Colonic mucosa (tissue), 4 donors: ENCODE measurements at regions not wholly inside any gene's neighbourhood (a gene's known extent, or its start where the extent isn't known, plus 50 kb on each side); places are given as distances from the start of the nearest gene placed in this dataset.

ENCODE experiments used
- DNase-seq: peaks from one replicate; pipeline ENCODE4 v3.0.0-alpha.2; 2020
- H3K27ac ChIP-seq: fragments of 200-600 bp; one replicate; pipeline ENCODE4 v1.8.0; 2021
- H3K27me3 ChIP-seq: fragments of 200-600 bp; one replicate; pipeline ENCODE4 v1.8.0; 2021
- H3K36me3 ChIP-seq: fragments of 200-600 bp; one replicate; pipeline ENCODE4 v1.8.0; 2021
- H3K4me1 ChIP-seq: fragments of 200-600 bp; one replicate; pipeline ENCODE4 v1.8.0; 2021; ENCODE audit warnings: mild to moderate bottlenecking
- H3K4me3 ChIP-seq: fragments of 200-600 bp; one replicate; pipeline ENCODE4 v1.8.0; 2021
- H3K9ac ChIP-seq, 2 donors: one replicate each; pipeline ENCODE4 v1.7.0; 2013; ENCODE audit warnings: control low read depth in 2 of 2, low read depth in 2 of 2, low read length in 2 of 2
- H3K9me3 ChIP-seq: fragments of 200-600 bp; one replicate; pipeline ENCODE4 v1.8.0; 2021
- CTCF ChIP-seq: fragments of 200-600 bp; IDR thresholded peaks from one replicate; pipeline ENCODE4 v1.8.0; 2022; ENCODE audit warnings: antibody characterized with exemption, mild to moderate bottlenecking
- intact Hi-C: fragments of 100-400 bp; cut with DNase I; formaldehyde crosslinking; loops from one replicate; pipeline ENCODE4 v1.14.1; 2022
- donor health status: healthy.
- donor health status: DM: no; HTN: no; CAD: no.
- donor health status: DM: no; HTN: no; CAD: no.

- Histone ChIP-seq H3K9me3 (no peaks in the 10 kb centered on the region), H3K4me1 (no peaks in the 10 kb centered on the region), H3K36me3 (no peaks in the 10 kb centered on the region), H3K9ac (no peak overlapping the region), H3K27me3 (no peaks in the 10 kb centered on the region), H3K4me3 (no peak overlapping the region), H3K27ac (no peak overlapping the region)
- no peak for DNase-seq
- intact Hi-C loops: no loop called here
- TF ChIP-seq CTCF: no peak
Observed at GRCh38 chr7:86257894-86258293, 385.8 kb upstream of the GRM3 start.

- DNase-seq: no peak
- Histone ChIP-seq H3K27ac (no peak overlapping the region), H3K9ac (no peak overlapping the region), H3K4me1 (no peaks in the 10 kb centered on the region), H3K9me3 (no peaks in the 10 kb centered on the region), H3K4me3 (no peak overlapping the region), H3K27me3 (no peaks in the 10 kb centered on the region), H3K36me3 (no peaks in the 10 kb centered on the region)
- no peak for TF ChIP-seq CTCF
- intact Hi-C loops: no loop called here
Observed at GRCh38 chr7:86252406-86252805, 391.3 kb upstream of the GRM3 start.

- DNase-seq: no peak
- no peaks in the 10 kb centered on the region for H3K27me3 ChIP-seq
- H3K9ac ChIP-seq: no peak overlapping the region
- intact Hi-C loops: no loop called here
- no peak overlapping the region for H3K4me3 ChIP-seq
- H3K4me1 ChIP-seq: no peaks in the 10 kb centered on the region
- no peaks in the 10 kb centered on the region for H3K9me3 ChIP-seq
- TF ChIP-seq CTCF: no peak
- H3K36me3 ChIP-seq: no peaks in the 10 kb centered on the region
- no peak overlapping the region for H3K27ac ChIP-seq
Observed at GRCh38 chr7:86248977-86249376, 394.7 kb upstream of the GRM3 start.

- intact Hi-C loops: no loop called here
Observed at GRCh38 chr7:86243171-86243570, 400.5 kb upstream of the GRM3 start.

GRCh38 chr7:86226191-86226590 is 417.5 kb upstream of the GRM3 start:
- DNase-seq: no peak
- no peaks in the 10 kb centered on the region for H3K4me1 ChIP-seq

More at GRCh38 chr7:86243171-86243570, 400.5 kb upstream of the GRM3 start:
- H3K9ac ChIP-seq: no peak overlapping the region
- TF ChIP-seq CTCF: no peak
- H3K36me3 ChIP-seq: no peaks in the 10 kb centered on the region
- H3K9me3 ChIP-seq: no peaks in the 10 kb centered on the region
- DNase-seq: no peak
- H3K27ac ChIP-seq: no peak overlapping the region
- no peak overlapping the region for H3K4me3 ChIP-seq
- H3K27me3 ChIP-seq: no peaks in the 10 kb centered on the region
- no peaks in the 10 kb centered on the region for H3K4me1 ChIP-seq

More at GRCh38 chr7:86226191-86226590, 417.5 kb upstream of the GRM3 start:
- no peaks in the 10 kb centered on the region for H3K27me3 ChIP-seq
- H3K4me3 ChIP-seq: no peak overlapping the region
- no peak for TF ChIP-seq CTCF
- no peak overlapping the region for H3K27ac ChIP-seq
- H3K36me3 ChIP-seq: no peaks in the 10 kb centered on the region
- no peaks in the 10 kb centered on the region for H3K9me3 ChIP-seq
- intact Hi-C loops: no loop called here
- H3K9ac ChIP-seq: no peak overlapping the region
